ENCODE measurements at regions not wholly inside any gene's neighbourhood (a gene's known extent, or its start where the extent isn't known, plus 50 kb on each side); places are given as distances from the start of the nearest gene placed in this dataset.

DNA sequence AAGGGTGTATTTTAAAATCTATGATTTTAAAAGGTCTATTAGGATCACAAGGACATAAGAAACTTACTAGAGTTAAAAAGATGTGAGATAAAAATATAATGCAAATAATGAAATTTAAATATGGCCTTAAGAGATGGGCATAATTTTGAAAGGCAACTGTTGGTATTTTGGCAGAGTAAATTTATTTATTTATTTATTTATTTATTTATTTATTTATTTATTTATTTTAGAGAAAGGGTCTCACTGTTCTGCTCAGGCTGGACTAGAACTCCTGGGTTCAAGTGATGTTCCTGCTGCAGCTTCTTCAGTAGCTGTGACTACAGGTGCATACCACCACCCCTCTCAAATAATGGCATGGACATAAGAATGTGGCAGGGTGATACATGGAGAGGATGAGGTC lies 932.1 kb upstream of the LCORL start:
- Histone ChIP-seq H3K4me1 (ENCODE audit: control insufficient read depth, insufficient read depth, low read length) (no peaks in the 10 kb centered on the region), H3K4me3 (ENCODE audit: low read length) (no peak overlapping the region), H3K9ac (ENCODE audit: low read length) (no peak overlapping the region), H3K36me3 (ENCODE audit: control insufficient read depth, insufficient read depth, low read length, severe bottlenecking) (no peaks in the 10 kb centered on the region), H3K27me3 (replicated peaks; ENCODE audit: control insufficient read depth, insufficient read depth, low read length) (no peaks in the 10 kb centered on the region), H3K9me3 (ENCODE audit: control insufficient read depth, low read length) (no peaks in the 10 kb centered on the region)
- no peak for DNase-seq (ENCODE audit: low read depth)

DNA sequence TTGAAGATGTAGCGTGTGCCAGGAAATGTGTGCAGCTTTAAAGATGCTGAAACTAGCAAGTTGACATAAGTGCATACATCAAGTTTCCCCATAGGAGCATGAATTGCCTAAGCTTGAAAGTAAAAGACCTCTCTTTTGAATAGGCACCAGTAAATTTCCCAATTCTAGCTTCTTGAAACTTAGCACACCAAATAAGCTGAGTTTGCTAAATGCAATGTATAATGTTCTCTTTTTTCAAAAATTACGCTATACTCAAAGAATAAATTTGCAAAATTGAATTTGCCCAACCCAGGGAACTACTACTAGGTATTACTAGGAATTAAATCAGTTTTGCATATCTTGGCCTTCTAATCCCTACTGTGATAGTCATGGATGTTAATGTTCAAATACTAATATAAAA lies 923.9 kb upstream of the LCORL start:
- H3K27me3 ChIP-seq (replicated peaks; ENCODE audit: control insufficient read depth, insufficient read depth, low read length) = no peaks in the 10 kb centered on the region
- no peak overlapping the region for H3K9ac ChIP-seq (ENCODE audit: low read length)
- no peaks in the 10 kb centered on the region for H3K4me1 ChIP-seq (ENCODE audit: control insufficient read depth, insufficient read depth, low read length)

DNA sequence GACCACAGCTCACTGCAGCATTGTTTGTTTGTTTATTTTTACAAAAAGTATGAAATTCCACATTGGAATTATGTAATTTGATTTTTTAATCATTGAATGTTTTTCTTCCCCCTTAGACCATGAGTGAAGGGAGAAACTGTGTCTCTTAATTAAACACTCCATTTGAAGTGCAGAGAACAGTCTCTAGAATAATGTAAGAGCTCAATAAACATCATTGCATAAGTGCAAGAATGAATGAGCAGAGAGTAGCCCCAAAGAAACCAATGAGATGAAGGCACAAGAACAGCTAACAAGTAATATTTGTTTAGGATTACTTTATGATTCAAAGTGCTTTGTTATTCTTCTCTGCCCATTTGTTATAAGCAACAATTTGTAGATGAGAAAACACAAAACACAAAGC lies 921.3 kb upstream of the LCORL start:
- Histone ChIP-seq H3K4me3 (ENCODE audit: low read length) (no peak overlapping the region), H3K36me3 (ENCODE audit: control insufficient read depth, insufficient read depth, low read length, severe bottlenecking) (no peaks in the 10 kb centered on the region), H3K27me3 (replicated peaks; ENCODE audit: control insufficient read depth, insufficient read depth, low read length) (no peaks in the 10 kb centered on the region), H3K9ac (ENCODE audit: low read length) (no peak overlapping the region), H3K4me1 (ENCODE audit: control insufficient read depth, insufficient read depth, low read length) (no peaks in the 10 kb centered on the region), H3K9me3 (ENCODE audit: control insufficient read depth, low read length) (no peaks in the 10 kb centered on the region)
- no peak for DNase-seq (ENCODE audit: low read depth)

More for the DNA sequence above, 923.9 kb upstream of the LCORL start:
- no peaks in the 10 kb centered on the region for H3K9me3 ChIP-seq (ENCODE audit: control insufficient read depth, low read length)
- no peak for DNase-seq (ENCODE audit: low read depth)
- no peak overlapping the region for H3K4me3 ChIP-seq (ENCODE audit: low read length)
- no peaks in the 10 kb centered on the region for H3K36me3 ChIP-seq (ENCODE audit: control insufficient read depth, insufficient read depth, low read length, severe bottlenecking)

- Histone ChIP-seq H3K9ac (ENCODE audit: low read length) (no peak overlapping the region), H3K27me3 (replicated peaks; ENCODE audit: control insufficient read depth, insufficient read depth, low read length) (no peaks in the 10 kb centered on the region), H3K4me1 (ENCODE audit: control insufficient read depth, insufficient read depth, low read length) (no peaks in the 10 kb centered on the region), H3K36me3 (ENCODE audit: control insufficient read depth, insufficient read depth, low read length, severe bottlenecking) (no peaks in the 10 kb centered on the region), H3K4me3 (ENCODE audit: low read length) (no peak overlapping the region), H3K9me3 (ENCODE audit: control insufficient read depth, low read length) (no peaks in the 10 kb centered on the region)
- no peak for DNase-seq (ENCODE audit: low read depth)
Measured at GRCh38 chr4:18938343-18939099, 917.0 kb upstream of the LCORL start.

DNA sequence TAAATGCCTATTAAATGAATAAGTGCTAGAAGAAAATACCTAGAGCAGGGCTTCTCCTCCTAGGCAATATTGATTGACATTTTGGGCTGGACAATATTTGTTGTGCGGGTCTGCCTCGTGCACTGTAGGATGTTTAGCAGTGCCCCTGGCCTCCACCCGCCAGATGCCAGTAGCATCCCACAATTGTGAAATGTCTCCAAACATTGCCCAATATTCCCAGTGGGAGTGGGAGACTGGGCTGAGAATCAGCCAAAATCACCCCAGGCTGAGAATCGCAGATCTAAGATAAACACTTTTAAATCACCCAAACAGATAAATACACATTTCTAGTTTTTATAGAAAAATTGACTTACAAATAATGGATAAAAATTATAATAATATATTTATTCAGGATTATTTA lies 916.2 kb upstream of the LCORL start:
- H3K36me3 ChIP-seq (ENCODE audit: control insufficient read depth, insufficient read depth, low read length, severe bottlenecking) = no peaks in the 10 kb centered on the region
- no peaks in the 10 kb centered on the region for H3K9me3 ChIP-seq (ENCODE audit: control insufficient read depth, low read length)
- H3K4me1 ChIP-seq (ENCODE audit: control insufficient read depth, insufficient read depth, low read length) = no peaks in the 10 kb centered on the region
- no peak overlapping the region for H3K9ac ChIP-seq (ENCODE audit: low read length)
- DNase-seq (ENCODE audit: low read depth) = no peak
- H3K4me3 ChIP-seq (ENCODE audit: low read length) = no peak overlapping the region
- H3K27me3 ChIP-seq (replicated peaks; ENCODE audit: control insufficient read depth, insufficient read depth, low read length) = no peaks in the 10 kb centered on the region

- no peaks in the 10 kb centered on the region for H3K4me1 ChIP-seq (ENCODE audit: control insufficient read depth, insufficient read depth, low read length)
- no peak overlapping the region for H3K9ac ChIP-seq (ENCODE audit: low read length)
- H3K36me3 ChIP-seq (ENCODE audit: control insufficient read depth, insufficient read depth, low read length, severe bottlenecking) = no peaks in the 10 kb centered on the region
- no peak overlapping the region for H3K4me3 ChIP-seq (ENCODE audit: low read length)
- no peaks in the 10 kb centered on the region for H3K27me3 ChIP-seq (replicated peaks; ENCODE audit: control insufficient read depth, insufficient read depth, low read length)
- no peak for DNase-seq (ENCODE audit: low read depth)
- no peaks in the 10 kb centered on the region for H3K9me3 ChIP-seq (ENCODE audit: control insufficient read depth, low read length)
Measured at GRCh38 chr4:18937080-18937479, 915.5 kb upstream of the LCORL start.

DNA sequence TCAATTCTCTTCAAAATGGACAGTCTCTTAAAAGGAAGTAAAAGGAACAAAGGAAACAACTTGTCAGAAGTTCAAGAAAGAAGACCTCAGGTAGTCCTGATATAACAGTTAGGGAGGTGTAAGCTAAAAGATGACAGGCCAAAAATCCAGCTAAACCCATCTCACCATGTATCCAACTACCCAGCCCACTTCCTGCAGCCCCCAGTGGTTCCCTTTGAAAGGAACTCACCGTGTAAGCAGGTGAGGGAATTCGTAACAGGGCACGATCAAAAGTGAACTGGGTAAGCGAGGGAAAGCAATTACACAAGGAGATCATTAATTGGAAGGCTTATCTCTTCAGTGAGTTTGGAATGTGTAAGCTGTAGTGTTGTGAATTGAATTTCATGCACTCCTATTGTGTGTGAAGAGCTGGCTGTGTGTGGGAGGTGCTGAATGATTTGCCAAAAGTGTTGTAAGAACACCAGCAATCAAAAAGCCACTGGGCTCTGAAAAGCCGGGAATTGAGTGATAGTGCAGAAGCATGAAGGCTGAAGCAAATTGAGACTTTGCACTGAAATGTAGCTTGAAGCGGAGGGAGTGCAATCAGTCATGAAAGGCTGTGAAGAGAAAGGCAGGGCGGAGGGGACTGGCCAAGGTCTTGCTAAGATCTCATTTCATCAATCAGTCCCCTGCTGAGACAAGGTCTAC lies 914.2 kb upstream of the LCORL start:
- DNase-seq (ENCODE audit: low read depth) = no peak
- Histone ChIP-seq H3K36me3 (ENCODE audit: control insufficient read depth, insufficient read depth, low read length, severe bottlenecking) (no peaks in the 10 kb centered on the region), H3K9me3 (ENCODE audit: control insufficient read depth, low read length) (no peaks in the 10 kb centered on the region), H3K27me3 (replicated peaks; ENCODE audit: control insufficient read depth, insufficient read depth, low read length) (no peaks in the 10 kb centered on the region), H3K9ac (ENCODE audit: low read length) (no peak overlapping the region), H3K4me1 (ENCODE audit: control insufficient read depth, insufficient read depth, low read length) (no peaks in the 10 kb centered on the region), H3K4me3 (ENCODE audit: low read length) (no peak overlapping the region)

DNA sequence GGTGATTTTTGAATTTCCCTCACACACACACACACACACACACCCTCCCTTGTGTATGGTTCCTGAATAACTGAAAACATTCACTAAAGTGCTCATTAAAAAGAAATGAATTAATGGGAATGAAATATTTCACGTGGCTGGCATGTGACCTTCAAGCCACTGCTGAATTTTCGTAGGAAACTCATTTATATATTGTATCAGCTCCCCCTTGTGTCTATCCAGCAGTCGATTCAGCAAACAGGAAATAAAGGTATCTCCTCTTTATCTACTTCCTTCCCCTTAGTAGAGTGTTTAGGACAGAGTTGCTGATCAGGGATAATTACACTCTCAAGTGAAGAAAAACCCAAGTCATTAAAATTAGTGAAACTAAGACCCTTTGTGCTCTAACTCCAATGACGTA lies 912.6 kb upstream of the LCORL start:
- Histone ChIP-seq H3K4me3 (ENCODE audit: low read length) (no peak overlapping the region), H3K9me3 (ENCODE audit: control insufficient read depth, low read length) (no peaks in the 10 kb centered on the region), H3K4me1 (ENCODE audit: control insufficient read depth, insufficient read depth, low read length) (no peaks in the 10 kb centered on the region), H3K9ac (ENCODE audit: low read length) (no peak overlapping the region), H3K27me3 (replicated peaks; ENCODE audit: control insufficient read depth, insufficient read depth, low read length) (no peaks in the 10 kb centered on the region), H3K36me3 (ENCODE audit: control insufficient read depth, insufficient read depth, low read length, severe bottlenecking) (no peaks in the 10 kb centered on the region)
- peak; percentile 17 for DNase-seq (ENCODE audit: low read depth)

DNA sequence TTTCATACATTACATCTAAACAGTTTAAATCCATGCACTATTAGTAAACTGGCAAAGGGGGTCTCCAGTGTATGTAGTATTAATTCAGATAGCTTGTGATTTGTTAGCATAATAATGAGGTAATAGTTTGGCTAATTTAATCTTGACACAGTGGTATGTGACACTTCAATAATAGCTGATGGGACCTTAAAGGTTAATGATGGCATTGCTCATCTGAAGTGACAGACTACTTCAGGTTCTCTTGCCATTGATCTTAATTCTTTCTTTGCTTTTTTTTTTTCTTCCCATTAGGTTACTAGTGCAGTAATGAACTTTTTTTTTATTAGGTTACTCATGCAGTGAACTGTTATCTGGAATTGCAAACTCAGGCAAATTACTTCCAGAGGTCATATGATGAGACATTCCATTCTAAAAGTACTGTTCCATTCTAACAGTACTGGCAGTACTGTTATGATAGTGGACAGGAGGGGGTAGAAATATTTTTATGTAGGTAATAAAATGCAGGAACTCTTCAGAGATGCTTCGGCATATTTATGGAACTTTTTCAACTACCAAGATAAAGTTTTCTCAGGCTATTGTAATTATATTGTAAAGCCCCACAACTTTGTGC lies 911.3 kb upstream of the LCORL start:
- no peaks in the 10 kb centered on the region for H3K4me1 ChIP-seq (ENCODE audit: control insufficient read depth, insufficient read depth, low read length)
- no peak for DNase-seq (ENCODE audit: low read depth)

GRCh38 chr4:18931643-18932377 lies 910.3 kb upstream of the LCORL start:
- Histone ChIP-seq H3K27me3 (replicated peaks; ENCODE audit: control insufficient read depth, insufficient read depth, low read length) (no peaks in the 10 kb centered on the region), H3K9me3 (ENCODE audit: control insufficient read depth, low read length) (no peaks in the 10 kb centered on the region), H3K9ac (ENCODE audit: low read length) (no peak overlapping the region)

More for the DNA sequence above, 911.3 kb upstream of the LCORL start:
- H3K4me3 ChIP-seq (ENCODE audit: low read length) = no peak overlapping the region
- H3K9ac ChIP-seq (ENCODE audit: low read length) = no peak overlapping the region
- no peaks in the 10 kb centered on the region for H3K36me3 ChIP-seq (ENCODE audit: control insufficient read depth, insufficient read depth, low read length, severe bottlenecking)
- H3K27me3 ChIP-seq (replicated peaks; ENCODE audit: control insufficient read depth, insufficient read depth, low read length) = no peaks in the 10 kb centered on the region
- no peaks in the 10 kb centered on the region for H3K9me3 ChIP-seq (ENCODE audit: control insufficient read depth, low read length)

GRCh38 chr4:18930487-18930886 lies 908.9 kb upstream of the LCORL start:
- no peaks in the 10 kb centered on the region for H3K4me1 ChIP-seq (ENCODE audit: control insufficient read depth, insufficient read depth, low read length)
- no peak overlapping the region for H3K4me3 ChIP-seq (ENCODE audit: low read length)
- H3K27me3 ChIP-seq (replicated peaks; ENCODE audit: control insufficient read depth, insufficient read depth, low read length) = no peaks in the 10 kb centered on the region
- peaks cover 5% of the 10 kb centered on the region for H3K9me3 ChIP-seq (ENCODE audit: control insufficient read depth, low read length)
- H3K9ac ChIP-seq (ENCODE audit: low read length) = no peak overlapping the region
- DNase-seq (ENCODE audit: low read depth) = no peak
- no peaks in the 10 kb centered on the region for H3K36me3 ChIP-seq (ENCODE audit: control insufficient read depth, insufficient read depth, low read length, severe bottlenecking)

More at GRCh38 chr4:18931643-18932377, 910.3 kb upstream of the LCORL start:
- Histone ChIP-seq H3K4me1 (ENCODE audit: control insufficient read depth, insufficient read depth, low read length) (no peaks in the 10 kb centered on the region), H3K36me3 (ENCODE audit: control insufficient read depth, insufficient read depth, low read length, severe bottlenecking) (no peaks in the 10 kb centered on the region), H3K4me3 (ENCODE audit: low read length) (no peak overlapping the region)
- DNase-seq (ENCODE audit: low read depth) = no peak
